ENCODE measurements at regions not wholly inside any gene's neighbourhood (a gene's known extent, or its start where the extent isn't known, plus 50 kb on each side); places are given as distances from the start of the nearest gene placed in this dataset.

GRCh38 chr7:42617806-42618457 lies 293.9 kb downstream of the C7orf25 start:
- no peaks in the 10 kb centered on the region for H4K20me1 ChIP-seq (ENCODE audit: insufficient read depth)
- H3K9me3 ChIP-seq (ENCODE audit: low read length) = no peaks in the 10 kb centered on the region
- H3K79me2 ChIP-seq (replicated peaks; ENCODE audit: insufficient read depth, low read length) = no peaks in the 10 kb centered on the region
- no peaks in the 10 kb centered on the region for H3K27me3 ChIP-seq (ENCODE audit: insufficient read depth, low read depth, low read length)
- H3K27ac ChIP-seq (ENCODE audit: low read length) = no peak overlapping the region
- H2AFZ ChIP-seq (ENCODE audit: low read depth, low read length) = no peak overlapping the region
- H3F3A ChIP-seq (ENCODE audit: insufficient read depth, low read length, poor library complexity, severe bottlenecking) = no peaks in the 10 kb centered on the region
- no peak overlapping the region for H3K4me2 ChIP-seq (ENCODE audit: low read length)
- H3K36me3 ChIP-seq (ENCODE audit: insufficient read depth, low read length) = no peaks in the 10 kb centered on the region
- no peak overlapping the region for H3K4me3 ChIP-seq (ENCODE audit: low read length)
- no peak for TF ChIP-seq EP300 (conservative IDR thresholded peaks at IDR 0.05; ENCODE audit: poor library complexity, severe bottlenecking)
- TF ChIP-seq POLR2AphosphoS5 (IDR thresholded peaks at IDR 0.05) = no peak
- no peak for TF ChIP-seq CTCF (IDR thresholded peaks at IDR 0.05; ENCODE audit: poor library complexity, severe bottlenecking)
- no peak for TF ChIP-seq EZH2 (IDR thresholded peaks at IDR 0.05; ENCODE audit: borderline replicate concordance, insufficient read depth, low read length, poor library complexity, severe bottlenecking)
- no peak for TF ChIP-seq SMC3 (conservative IDR thresholded peaks at IDR 0.05; ENCODE audit: poor library complexity)
- no peak for TF ChIP-seq MXI1 (conservative IDR thresholded peaks at IDR 0.05; ENCODE audit: poor library complexity, severe bottlenecking)
- TF ChIP-seq RAD21 (conservative IDR thresholded peaks at IDR 0.05) = no peak
- no peak overlapping the region for H3K9ac ChIP-seq (ENCODE audit: low read length)
- H3K9me2 ChIP-seq (ENCODE audit: insufficient read depth, low read length) = no peaks in the 10 kb centered on the region

GRCh38 chr7:42617071-42617765 lies 294.7 kb downstream of the C7orf25 start:
- H3K9me3 ChIP-seq (ENCODE audit: low read length) = no peaks in the 10 kb centered on the region
- H3K9me2 ChIP-seq (ENCODE audit: insufficient read depth, low read length) = no peaks in the 10 kb centered on the region
- no peak overlapping the region for H3K4me3 ChIP-seq (ENCODE audit: low read length)
- TF ChIP-seq EZH2 (IDR thresholded peaks at IDR 0.05; ENCODE audit: borderline replicate concordance, insufficient read depth, low read length, poor library complexity, severe bottlenecking) (no peak), EP300 (conservative IDR thresholded peaks at IDR 0.05; ENCODE audit: poor library complexity, severe bottlenecking) (no peak), RAD21 (conservative IDR thresholded peaks at IDR 0.05) (no peak), TAF1 (IDR thresholded peaks at IDR 0.05; ENCODE audit: low read depth) (no peak), SMC3 (conservative IDR thresholded peaks at IDR 0.05; ENCODE audit: poor library complexity) (no peak), CTCF (IDR thresholded peaks at IDR 0.05; ENCODE audit: poor library complexity, severe bottlenecking) (no peak), POLR2AphosphoS5 (IDR thresholded peaks at IDR 0.05) (no peak), MXI1 (conservative IDR thresholded peaks at IDR 0.05; ENCODE audit: poor library complexity, severe bottlenecking) (no peak), REST (IDR thresholded peaks at IDR 0.05; ENCODE audit: borderline replicate concordance) (no peak)
- H2AFZ ChIP-seq (ENCODE audit: low read depth, low read length) = no peak overlapping the region
- H3K4me2 ChIP-seq (ENCODE audit: low read length) = no peak overlapping the region
- no peak overlapping the region for H3K27ac ChIP-seq (ENCODE audit: low read length)
- no peaks in the 10 kb centered on the region for H3K36me3 ChIP-seq (ENCODE audit: insufficient read depth, low read length)
- H3K9ac ChIP-seq (ENCODE audit: low read length) = no peak overlapping the region
- no peaks in the 10 kb centered on the region for H3K79me2 ChIP-seq (replicated peaks; ENCODE audit: insufficient read depth, low read length)
- H3K27me3 ChIP-seq (ENCODE audit: insufficient read depth, low read depth, low read length) = no peaks in the 10 kb centered on the region
- H4K20me1 ChIP-seq (ENCODE audit: insufficient read depth) = no peaks in the 10 kb centered on the region
- no peaks in the 10 kb centered on the region for H3F3A ChIP-seq (ENCODE audit: insufficient read depth, low read length, poor library complexity, severe bottlenecking)

All from neural cell (in vitro differentiated cells).